OCI-LY3 (cell line): ENCODE measurements at regions not wholly inside any gene's neighbourhood (a gene's known extent, or its start where the extent isn't known, plus 50 kb on each side); places are given as distances from the start of the nearest gene placed in this dataset.

Source experiments
- H2AFZ ChIP-seq: fragments of 200-600, 300-600 bp; shearing (Covaris generic); 2 replicates; pipeline ENCODE4 v1.6.0; 2014; ENCODE audit warnings: antibody characterized with exemption, low read depth, low read length
- H3K27ac ChIP-seq: fragments of 200-600, 300-600 bp; sonication (generic); 2 replicates; pipeline ENCODE4 v1.5.1; 2014; ENCODE audit warnings: mild to moderate bottlenecking, low read length, moderate library complexity, mixed read lengths
- H3K27me3 ChIP-seq: fragments of 200-600, 300-600 bp; sonication (generic); 2 replicates; pipeline ENCODE4 v1.6.1; 2014; ENCODE audit warnings: low read depth, low read length, mixed read lengths
- H3K36me3 ChIP-seq: fragments of 200-600, 300-600 bp; sonication (generic); replicated peaks from 2 replicates; pipeline ENCODE3; 2014; ENCODE audit warnings: low read depth, low read length, mixed read lengths
- H3K4me1 ChIP-seq: fragments of 300-600, 200-600 bp; sonication (generic); 2 replicates; pipeline ENCODE4 v1.6.1; 2014; ENCODE audit warnings: low read length, mixed read lengths
- H3K4me2 ChIP-seq: fragments of 200-600, 300-600 bp; sonication (generic); 2 replicates; pipeline ENCODE4 v1.6.1; 2014; ENCODE audit warnings: low read length, mixed read lengths
- H3K4me3 ChIP-seq: fragments of 300-600, 200-600 bp; sonication (generic); 2 replicates; pipeline ENCODE4 v1.5.1; 2014; ENCODE audit warnings: antibody characterized with exemption, mild to moderate bottlenecking, low read length, moderate library complexity
- H3K79me2 ChIP-seq: fragments of 300-600, 200-600 bp; shearing (Covaris generic); 2 replicates; pipeline ENCODE4 v1.6.1; 2014; ENCODE audit warnings: mild to moderate bottlenecking, low read length, mixed read lengths
- H3K9ac ChIP-seq: fragments of 300-600, 200-600 bp; shearing (Covaris generic); 2 replicates; pipeline ENCODE4 v1.6.0; 2014; ENCODE audit warnings: mild to moderate bottlenecking, low read length, moderate library complexity
- H3K9me3 ChIP-seq: fragments of 200-600, 300-600 bp; shearing (Covaris generic); 2 replicates; pipeline ENCODE4 v1.6.1; 2014; ENCODE audit warnings: low read length, mixed read lengths; ENCODE audit not compliant: insufficient read depth
- H4K20me1 ChIP-seq: fragments of 200-600, 300-600 bp; sonication (generic); 2 replicates; pipeline ENCODE4 v1.6.1; 2016; ENCODE audit warnings: low read length, mixed read lengths; ENCODE audit not compliant: insufficient read depth
- EZH2phosphoT487 ChIP-seq: fragments of 200-600 bp; shearing (Covaris generic); IDR thresholded peaks from 2 replicates; pipeline ENCODE4 v1.6.1; 2018; ENCODE audit warnings: antibody characterized with exemption, mixed run types, low read depth
- TF ChIP-seq, protein P1 (sequence below): fragments of 200-600, 300-600 bp; sonication (generic); IDR thresholded peaks from 2 replicates; pipeline ENCODE4 v1.5.1; 2014; ENCODE audit warnings: antibody characterized with exemption, low read length, low read depth

- Histone ChIP-seq H3K4me1 (no peaks in the 10 kb centered on the region), H4K20me1 (no peaks in the 10 kb centered on the region), H3K4me2 (no peak overlapping the region), H3K79me2 (no peaks in the 10 kb centered on the region), H3K4me3 (no peak overlapping the region), H3K27me3 (no peaks in the 10 kb centered on the region; the same call in 1 of the 2 replicates), H2AFZ (no peak overlapping the region), H3K36me3 (no peaks in the 10 kb centered on the region), H3K27ac (no peak overlapping the region), H3K9ac (no peak overlapping the region), H3K9me3 (no peaks in the 10 kb centered on the region)
- TF ChIP-seq EZH2phosphoT487, result no peak
- TF ChIP-seq, protein P1, sequence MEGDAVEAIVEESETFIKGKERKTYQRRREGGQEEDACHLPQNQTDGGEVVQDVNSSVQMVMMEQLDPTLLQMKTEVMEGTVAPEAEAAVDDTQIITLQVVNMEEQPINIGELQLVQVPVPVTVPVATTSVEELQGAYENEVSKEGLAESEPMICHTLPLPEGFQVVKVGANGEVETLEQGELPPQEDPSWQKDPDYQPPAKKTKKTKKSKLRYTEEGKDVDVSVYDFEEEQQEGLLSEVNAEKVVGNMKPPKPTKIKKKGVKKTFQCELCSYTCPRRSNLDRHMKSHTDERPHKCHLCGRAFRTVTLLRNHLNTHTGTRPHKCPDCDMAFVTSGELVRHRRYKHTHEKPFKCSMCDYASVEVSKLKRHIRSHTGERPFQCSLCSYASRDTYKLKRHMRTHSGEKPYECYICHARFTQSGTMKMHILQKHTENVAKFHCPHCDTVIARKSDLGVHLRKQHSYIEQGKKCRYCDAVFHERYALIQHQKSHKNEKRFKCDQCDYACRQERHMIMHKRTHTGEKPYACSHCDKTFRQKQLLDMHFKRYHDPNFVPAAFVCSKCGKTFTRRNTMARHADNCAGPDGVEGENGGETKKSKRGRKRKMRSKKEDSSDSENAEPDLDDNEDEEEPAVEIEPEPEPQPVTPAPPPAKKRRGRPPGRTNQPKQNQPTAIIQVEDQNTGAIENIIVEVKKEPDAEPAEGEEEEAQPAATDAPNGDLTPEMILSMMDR, result no peak
These were observed 248.0 kb downstream of the TMEM114 start for GRCh38 chr16:8342276-8342675.

DNA sequence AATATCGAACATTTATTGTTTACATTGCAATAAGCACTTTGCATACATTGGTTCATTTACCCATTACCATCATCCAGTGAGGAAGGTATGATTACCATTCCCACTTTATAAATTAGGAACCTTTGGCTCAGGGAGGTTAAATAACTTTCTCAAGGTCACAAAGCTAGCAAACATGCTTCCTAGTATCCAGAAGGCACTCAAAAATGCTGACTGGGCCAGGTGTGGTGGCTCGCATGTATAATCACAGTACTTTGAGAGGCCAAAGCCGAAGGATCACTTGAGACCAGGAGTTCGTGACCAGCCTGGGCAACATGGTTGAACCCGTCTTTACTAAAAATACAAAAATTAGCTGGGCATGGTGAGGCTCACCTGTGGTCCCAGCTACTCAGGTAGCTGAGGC lies 259.6 kb downstream of the TMEM114 start:
- H3K27ac ChIP-seq, result no peak overlapping the region
- H3K4me3 ChIP-seq, result no peak overlapping the region
- TF ChIP-seq EZH2phosphoT487, result no peak
- TF ChIP-seq, protein P1, result no peak
- no peaks in the 10 kb centered on the region for H3K4me1 ChIP-seq
- no peak overlapping the region for H2AFZ ChIP-seq
- no peaks in the 10 kb centered on the region for H3K79me2 ChIP-seq
- H4K20me1 ChIP-seq, result no peaks in the 10 kb centered on the region
- no peak overlapping the region for H3K4me2 ChIP-seq
- H3K27me3 ChIP-seq, result no peaks in the 10 kb centered on the region
- no peaks in the 10 kb centered on the region for H3K9me3 ChIP-seq
- no peaks in the 10 kb centered on the region for H3K36me3 ChIP-seq
- no peak overlapping the region for H3K9ac ChIP-seq

GRCh38 chr16:8326232-8326631 lies 264.1 kb downstream of the TMEM114 start:
- Histone ChIP-seq H3K9me3 (no peaks in the 10 kb centered on the region), H3K4me3 (no peak overlapping the region), H4K20me1 (no peaks in the 10 kb centered on the region), H3K27ac (no peak overlapping the region), H2AFZ (no peak overlapping the region), H3K9ac (no peak overlapping the region), H3K4me2 (no peak overlapping the region), H3K79me2 (no peaks in the 10 kb centered on the region), H3K36me3 (no peaks in the 10 kb centered on the region), H3K27me3 (no peaks in the 10 kb centered on the region), H3K4me1 (no peaks in the 10 kb centered on the region)
- TF ChIP-seq, protein P1, result no peak
- TF ChIP-seq EZH2phosphoT487, result no peak

DNA sequence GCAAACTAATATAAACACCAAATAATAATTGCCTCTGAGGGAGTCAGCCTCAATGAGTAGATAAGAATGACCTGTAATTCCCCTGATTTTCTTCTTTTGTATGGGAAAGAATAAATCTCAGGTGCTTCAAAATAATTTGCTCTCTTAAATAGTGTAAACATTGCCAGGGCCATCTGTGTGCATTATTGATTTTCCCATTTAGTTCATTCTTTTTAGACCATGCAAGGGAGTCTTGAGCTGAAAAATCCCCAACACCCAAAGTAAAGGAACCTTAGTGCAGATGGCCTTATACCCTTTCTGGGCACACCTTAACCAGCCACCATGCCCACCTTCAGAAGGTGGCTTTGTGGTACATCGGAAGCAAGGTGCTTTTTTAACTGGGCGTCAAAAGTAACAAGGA lies 267.2 kb downstream of the TMEM114 start:
- H3K9me3 ChIP-seq, result no peaks in the 10 kb centered on the region
- no peaks in the 10 kb centered on the region for H4K20me1 ChIP-seq
- no peak overlapping the region for H3K4me2 ChIP-seq
- no peak overlapping the region for H2AFZ ChIP-seq
- H3K79me2 ChIP-seq, result no peaks in the 10 kb centered on the region
- H3K36me3 ChIP-seq, result no peaks in the 10 kb centered on the region
- no peak overlapping the region for H3K27ac ChIP-seq
- H3K4me1 ChIP-seq, result no peaks in the 10 kb centered on the region
- H3K27me3 ChIP-seq, result no peaks in the 10 kb centered on the region
- H3K9ac ChIP-seq, result no peak overlapping the region
- no peak overlapping the region for H3K4me3 ChIP-seq
- TF ChIP-seq, protein P1, result no peak
- TF ChIP-seq EZH2phosphoT487, result no peak
